ENCODE measurements at regions not wholly inside any gene's neighbourhood (a gene's known extent, or its start where the extent isn't known, plus 50 kb on each side); places are given as distances from the start of the nearest gene placed in this dataset.

DNA sequence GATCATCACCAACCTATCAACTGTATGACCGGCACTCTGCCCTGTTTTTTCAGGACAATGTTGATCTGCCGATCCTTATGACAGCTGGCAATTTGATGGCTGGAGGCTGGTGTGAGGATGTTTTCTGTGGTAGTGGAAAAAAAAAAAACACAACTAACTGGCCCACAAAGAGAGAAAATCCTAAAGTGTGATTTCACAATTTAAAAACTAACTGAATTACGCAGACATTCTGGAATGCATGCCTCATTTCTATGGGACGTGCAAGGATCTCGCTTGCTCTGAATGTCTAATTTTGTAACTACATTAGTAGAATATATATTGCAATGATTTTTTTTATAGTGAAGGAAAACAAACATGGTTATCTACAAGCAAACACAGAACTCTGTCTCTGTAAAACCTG is 590.5 kb downstream of the ETS1 start:
- TF ChIP-seq, protein P1, sequence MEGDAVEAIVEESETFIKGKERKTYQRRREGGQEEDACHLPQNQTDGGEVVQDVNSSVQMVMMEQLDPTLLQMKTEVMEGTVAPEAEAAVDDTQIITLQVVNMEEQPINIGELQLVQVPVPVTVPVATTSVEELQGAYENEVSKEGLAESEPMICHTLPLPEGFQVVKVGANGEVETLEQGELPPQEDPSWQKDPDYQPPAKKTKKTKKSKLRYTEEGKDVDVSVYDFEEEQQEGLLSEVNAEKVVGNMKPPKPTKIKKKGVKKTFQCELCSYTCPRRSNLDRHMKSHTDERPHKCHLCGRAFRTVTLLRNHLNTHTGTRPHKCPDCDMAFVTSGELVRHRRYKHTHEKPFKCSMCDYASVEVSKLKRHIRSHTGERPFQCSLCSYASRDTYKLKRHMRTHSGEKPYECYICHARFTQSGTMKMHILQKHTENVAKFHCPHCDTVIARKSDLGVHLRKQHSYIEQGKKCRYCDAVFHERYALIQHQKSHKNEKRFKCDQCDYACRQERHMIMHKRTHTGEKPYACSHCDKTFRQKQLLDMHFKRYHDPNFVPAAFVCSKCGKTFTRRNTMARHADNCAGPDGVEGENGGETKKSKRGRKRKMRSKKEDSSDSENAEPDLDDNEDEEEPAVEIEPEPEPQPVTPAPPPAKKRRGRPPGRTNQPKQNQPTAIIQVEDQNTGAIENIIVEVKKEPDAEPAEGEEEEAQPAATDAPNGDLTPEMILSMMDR (IDR thresholded peaks at IDR 0.05; ENCODE audit: insufficient read depth, low read depth, low read length) = no peak
- no peak for TF ChIP-seq EZH2 (IDR thresholded peaks at IDR 0.05; ENCODE audit: insufficient read depth, low read length)

All from astrocyte (in vitro differentiated cells and primary cell).